GM12873 (cell line): ENCODE measurements at regions not wholly inside any gene's neighbourhood (a gene's known extent, or its start where the extent isn't known, plus 50 kb on each side); places are given as distances from the start of the nearest gene placed in this dataset.

Experiments used
- TF ChIP-seq, protein P1 (sequence below): IDR thresholded peaks from 2 replicates; pipeline ENCODE4 v1.5.1; 2012; ENCODE audit warnings: low read depth, mild to moderate bottlenecking, moderate library complexity, low read length, control low read depth; ENCODE audit not compliant: insufficient read depth; ENCODE audit errors: missing control alignments

DNA sequence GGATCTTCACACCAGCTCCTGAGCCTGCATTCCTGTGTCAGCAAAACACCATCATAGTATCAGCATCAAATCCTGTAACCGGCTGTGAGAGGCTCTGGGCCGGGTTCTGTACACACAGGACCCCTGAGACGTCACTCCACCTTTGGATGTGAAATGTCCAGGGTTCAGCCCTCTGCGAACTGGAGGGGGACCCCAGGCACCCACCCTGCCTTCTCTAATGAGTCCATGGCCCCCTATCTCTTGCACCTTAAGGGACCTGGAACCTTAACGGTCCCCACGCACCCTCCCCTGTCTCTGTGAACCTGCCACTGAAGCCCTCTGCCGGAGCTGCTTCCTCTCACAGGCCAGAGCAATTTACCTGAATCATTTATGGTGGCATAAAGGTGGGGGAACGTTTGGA lies 257.8 kb downstream of the NPHP4 start:
- TF ChIP-seq, protein P1, sequence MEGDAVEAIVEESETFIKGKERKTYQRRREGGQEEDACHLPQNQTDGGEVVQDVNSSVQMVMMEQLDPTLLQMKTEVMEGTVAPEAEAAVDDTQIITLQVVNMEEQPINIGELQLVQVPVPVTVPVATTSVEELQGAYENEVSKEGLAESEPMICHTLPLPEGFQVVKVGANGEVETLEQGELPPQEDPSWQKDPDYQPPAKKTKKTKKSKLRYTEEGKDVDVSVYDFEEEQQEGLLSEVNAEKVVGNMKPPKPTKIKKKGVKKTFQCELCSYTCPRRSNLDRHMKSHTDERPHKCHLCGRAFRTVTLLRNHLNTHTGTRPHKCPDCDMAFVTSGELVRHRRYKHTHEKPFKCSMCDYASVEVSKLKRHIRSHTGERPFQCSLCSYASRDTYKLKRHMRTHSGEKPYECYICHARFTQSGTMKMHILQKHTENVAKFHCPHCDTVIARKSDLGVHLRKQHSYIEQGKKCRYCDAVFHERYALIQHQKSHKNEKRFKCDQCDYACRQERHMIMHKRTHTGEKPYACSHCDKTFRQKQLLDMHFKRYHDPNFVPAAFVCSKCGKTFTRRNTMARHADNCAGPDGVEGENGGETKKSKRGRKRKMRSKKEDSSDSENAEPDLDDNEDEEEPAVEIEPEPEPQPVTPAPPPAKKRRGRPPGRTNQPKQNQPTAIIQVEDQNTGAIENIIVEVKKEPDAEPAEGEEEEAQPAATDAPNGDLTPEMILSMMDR, result no peak

DNA sequence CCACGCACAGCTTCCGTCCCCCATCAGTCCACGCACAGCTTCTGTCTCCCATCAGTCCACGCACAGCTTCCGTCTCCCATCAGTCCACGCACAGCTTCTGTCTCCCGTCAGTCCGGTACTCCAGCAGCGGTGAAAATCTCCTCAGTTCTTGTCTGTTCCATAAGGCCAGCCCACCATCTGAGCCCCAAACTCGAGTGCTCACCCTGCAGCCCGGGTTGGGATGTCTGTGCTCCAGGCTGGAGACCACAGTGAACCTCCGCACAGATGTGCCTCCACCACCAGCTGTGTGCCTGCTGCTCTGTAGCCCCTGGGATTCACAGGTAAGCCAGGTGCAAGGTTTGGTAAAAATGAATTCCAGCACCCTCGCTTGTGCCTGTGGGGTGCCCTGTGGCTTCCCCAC lies 258.6 kb downstream of the NPHP4 start:
- TF ChIP-seq, protein P1, result no peak

DNA sequence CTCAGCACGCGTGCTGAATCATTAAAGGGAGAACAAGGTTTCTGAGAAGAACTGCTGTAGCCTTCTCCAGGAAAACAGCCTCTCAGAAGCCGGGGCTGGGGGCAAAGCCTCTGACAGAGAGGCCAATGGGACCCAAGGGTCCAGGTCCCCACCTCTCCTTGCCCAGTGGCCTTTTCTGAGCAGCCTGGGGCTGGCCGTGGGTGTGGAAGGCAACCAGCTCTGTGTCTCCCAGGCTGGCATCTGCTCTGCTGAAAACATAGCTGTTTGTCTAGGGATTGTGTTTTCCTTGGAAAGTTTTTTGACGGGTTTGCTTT lies 261.2 kb downstream of the NPHP4 start:
- TF ChIP-seq, protein P1, result no peak

DNA sequence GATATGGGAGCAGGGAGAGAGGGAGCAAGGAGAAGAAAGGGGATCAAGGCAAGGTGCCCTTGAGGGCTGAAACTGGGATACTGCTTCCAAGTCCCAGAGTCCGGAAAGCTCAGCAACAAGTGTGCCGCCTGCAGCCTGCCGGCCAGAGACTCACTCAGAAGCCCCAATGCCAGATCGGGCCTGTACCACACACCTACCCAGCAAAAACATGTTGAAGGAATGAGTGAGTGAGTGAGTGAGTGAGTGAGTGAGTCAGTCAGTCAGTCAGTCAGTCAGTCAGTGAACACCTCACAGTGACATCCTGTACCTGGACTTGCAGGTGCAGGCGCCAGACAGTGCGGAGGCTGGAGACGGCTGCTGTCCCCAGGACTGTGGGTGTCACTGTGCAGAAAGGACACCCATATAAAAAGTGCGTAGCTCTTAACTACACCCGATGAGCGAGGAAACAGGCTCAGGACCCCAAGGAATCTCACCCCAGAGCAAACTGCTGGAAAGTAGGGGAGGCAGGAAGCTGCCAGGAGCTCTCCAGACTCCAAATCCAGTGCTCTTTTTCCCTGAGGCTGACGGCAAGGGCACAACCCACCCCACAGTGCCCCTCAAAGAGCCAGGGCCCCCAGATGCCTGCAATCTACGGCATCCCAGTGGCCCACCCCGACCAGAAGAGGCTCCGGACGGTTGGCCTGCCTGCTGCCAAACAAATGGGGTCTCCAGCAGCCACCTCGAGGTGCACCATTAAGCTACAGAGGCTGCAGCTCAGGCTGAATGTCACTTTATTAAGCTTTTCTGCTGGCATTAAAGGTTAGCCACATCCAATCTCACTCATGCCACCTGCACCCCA lies 261.7 kb downstream of the NPHP4 start:
- TF ChIP-seq, protein P1, result no peak

DNA sequence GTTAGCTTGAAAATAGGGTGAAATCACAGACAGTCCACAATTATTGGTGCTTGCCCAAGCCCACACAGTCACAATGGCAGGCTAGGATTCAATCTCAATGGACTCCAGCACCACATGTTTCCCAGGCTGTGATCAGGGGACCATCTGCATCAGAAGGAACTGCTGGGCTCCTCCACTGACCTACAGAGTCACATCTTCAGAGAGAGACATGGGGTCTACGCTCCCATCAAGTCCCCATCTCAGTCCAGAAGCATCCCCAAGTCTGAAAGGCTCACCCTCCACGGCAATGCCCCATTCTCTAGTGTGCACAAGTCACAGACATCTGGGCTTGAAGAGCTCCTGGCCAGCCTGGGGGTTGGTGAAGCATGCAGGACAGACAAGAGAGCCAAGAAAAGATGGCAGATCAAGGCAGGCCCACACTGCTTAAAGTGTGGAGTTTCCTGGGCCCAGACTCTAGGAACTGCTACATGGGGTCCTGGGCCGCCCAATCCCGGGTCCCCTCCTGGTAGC lies 262.5 kb downstream of the NPHP4 start:
- TF ChIP-seq, protein P1, result no peak

DNA sequence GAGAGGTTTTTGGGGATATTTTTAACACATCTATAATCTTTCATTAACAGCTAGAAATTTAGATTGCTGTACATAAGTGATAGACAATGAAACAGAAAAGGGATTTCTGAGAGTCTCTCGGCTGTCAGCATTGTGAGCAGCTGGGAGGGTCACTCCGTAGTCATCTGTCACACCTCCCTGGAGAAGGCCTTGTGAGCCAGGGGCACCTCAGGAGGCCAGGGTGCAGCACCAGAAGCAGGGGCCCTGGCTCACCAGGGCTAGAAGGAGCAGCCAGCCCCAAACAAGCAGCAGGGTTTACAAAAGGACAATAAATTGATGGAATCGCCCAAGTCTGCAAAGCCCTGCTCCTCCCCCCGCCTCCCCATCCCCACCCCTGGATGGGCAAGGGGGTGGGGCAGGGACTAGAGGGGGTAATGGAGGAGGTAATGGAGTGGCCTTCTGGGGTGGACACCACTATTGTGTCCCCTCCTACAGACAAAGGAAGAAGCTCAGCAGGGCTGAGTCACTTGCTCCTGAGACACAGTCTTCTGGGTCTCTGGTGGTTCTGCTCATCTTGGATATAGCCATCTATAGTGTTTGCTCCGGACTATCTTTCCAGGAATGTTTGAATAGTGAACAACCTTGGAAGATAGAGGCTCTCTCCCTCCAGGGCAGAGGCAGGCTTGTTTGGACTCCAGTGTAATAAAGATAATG lies 263.4 kb downstream of the NPHP4 start:
- TF ChIP-seq, protein P1, result no peak

DNA sequence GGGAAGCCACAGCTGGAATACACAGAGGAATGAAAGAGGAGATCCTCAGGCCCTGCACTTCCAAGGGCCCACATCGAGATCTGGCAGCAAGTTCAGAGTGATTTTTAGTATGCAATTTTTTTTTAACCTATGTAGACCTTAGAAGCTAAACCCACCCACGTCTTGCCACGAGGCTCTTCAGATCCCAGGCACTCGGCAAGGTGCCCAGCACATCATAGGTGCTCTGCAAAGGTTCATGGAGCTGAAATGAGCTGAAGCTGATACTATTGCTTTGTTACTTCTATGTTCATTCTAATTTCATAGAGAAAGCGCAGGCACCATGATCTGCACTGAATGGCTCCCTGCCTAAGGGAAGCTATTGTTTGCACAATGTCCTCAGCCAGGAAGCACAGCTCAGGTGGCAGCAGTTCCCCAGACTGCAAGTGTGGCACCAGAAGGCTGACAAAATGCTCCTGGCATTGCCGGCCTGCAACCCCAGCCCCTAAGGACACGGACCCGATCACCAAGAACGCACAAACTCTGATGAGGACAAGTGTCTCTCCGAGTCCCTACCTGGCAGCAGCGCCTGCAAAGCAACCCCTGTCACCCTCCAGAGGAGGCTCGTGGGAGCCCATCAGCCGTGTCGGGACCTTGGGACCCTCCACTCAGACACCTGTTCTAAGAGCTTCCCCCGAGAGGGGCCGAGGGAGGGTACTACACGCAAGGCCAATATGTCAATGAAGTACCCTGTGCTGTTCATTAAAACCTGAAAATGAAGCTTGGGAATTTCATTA lies 264.2 kb downstream of the NPHP4 start:
- TF ChIP-seq, protein P1, result no peak
